ENCODE measurements at regions not wholly inside any gene's neighbourhood (a gene's known extent, or its start where the extent isn't known, plus 50 kb on each side); places are given as distances from the start of the nearest gene placed in this dataset.

DNA sequence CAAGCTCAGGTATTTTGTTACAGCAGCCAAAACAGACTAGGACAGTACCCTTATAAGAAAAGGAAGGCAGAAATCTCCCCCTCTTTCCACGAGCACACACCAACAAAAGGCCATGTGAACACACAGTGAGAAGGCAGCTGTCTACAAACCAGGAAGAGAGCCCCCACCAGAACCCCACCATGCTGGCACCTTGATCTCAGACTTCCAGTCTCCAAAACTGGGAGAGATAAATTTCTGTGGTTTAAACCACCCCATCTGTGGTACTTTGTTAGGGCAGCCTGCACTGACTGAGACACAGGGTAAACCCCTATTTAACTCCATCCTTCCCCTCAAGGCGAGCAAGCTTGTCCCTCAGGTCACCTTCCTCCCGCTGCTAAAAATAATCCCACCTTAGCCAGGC is 475.8 kb upstream of the JARID2 start:
- TF ChIP-seq, protein P1, sequence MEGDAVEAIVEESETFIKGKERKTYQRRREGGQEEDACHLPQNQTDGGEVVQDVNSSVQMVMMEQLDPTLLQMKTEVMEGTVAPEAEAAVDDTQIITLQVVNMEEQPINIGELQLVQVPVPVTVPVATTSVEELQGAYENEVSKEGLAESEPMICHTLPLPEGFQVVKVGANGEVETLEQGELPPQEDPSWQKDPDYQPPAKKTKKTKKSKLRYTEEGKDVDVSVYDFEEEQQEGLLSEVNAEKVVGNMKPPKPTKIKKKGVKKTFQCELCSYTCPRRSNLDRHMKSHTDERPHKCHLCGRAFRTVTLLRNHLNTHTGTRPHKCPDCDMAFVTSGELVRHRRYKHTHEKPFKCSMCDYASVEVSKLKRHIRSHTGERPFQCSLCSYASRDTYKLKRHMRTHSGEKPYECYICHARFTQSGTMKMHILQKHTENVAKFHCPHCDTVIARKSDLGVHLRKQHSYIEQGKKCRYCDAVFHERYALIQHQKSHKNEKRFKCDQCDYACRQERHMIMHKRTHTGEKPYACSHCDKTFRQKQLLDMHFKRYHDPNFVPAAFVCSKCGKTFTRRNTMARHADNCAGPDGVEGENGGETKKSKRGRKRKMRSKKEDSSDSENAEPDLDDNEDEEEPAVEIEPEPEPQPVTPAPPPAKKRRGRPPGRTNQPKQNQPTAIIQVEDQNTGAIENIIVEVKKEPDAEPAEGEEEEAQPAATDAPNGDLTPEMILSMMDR (IDR thresholded peaks at IDR 0.05; ENCODE audit: low read length): no peak
- no peak for TF ChIP-seq EZH2phosphoT487 (IDR thresholded peaks at IDR 0.05; ENCODE audit: low read length)
- no peak for TF ChIP-seq EZH2 (optimal IDR thresholded peaks at IDR 0.05; ENCODE audit: low read depth, low read length)

Measured in MM.1S (cell line).